ENCODE measurements at regions not wholly inside any gene's neighbourhood (a gene's known extent, or its start where the extent isn't known, plus 50 kb on each side); places are given as distances from the start of the nearest gene placed in this dataset.
A peak's percentile ranks its signal among the peaks of the same experiment; 100 is the strongest.

GRCh38 chr3:31180274-31180673 lies 285.8 kb upstream of the GADL1 start:
- no peak for DNase-seq (ENCODE audit: low read depth)
- TF ChIP-seq, protein P1, sequence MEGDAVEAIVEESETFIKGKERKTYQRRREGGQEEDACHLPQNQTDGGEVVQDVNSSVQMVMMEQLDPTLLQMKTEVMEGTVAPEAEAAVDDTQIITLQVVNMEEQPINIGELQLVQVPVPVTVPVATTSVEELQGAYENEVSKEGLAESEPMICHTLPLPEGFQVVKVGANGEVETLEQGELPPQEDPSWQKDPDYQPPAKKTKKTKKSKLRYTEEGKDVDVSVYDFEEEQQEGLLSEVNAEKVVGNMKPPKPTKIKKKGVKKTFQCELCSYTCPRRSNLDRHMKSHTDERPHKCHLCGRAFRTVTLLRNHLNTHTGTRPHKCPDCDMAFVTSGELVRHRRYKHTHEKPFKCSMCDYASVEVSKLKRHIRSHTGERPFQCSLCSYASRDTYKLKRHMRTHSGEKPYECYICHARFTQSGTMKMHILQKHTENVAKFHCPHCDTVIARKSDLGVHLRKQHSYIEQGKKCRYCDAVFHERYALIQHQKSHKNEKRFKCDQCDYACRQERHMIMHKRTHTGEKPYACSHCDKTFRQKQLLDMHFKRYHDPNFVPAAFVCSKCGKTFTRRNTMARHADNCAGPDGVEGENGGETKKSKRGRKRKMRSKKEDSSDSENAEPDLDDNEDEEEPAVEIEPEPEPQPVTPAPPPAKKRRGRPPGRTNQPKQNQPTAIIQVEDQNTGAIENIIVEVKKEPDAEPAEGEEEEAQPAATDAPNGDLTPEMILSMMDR (IDR thresholded peaks at IDR 0.05; ENCODE audit: low read depth, low read length, missing control alignments): no peak
- in situ Hi-C loops (cut with HindIII; ENCODE audit: low sequenced_read_pairs): no loop called here
- no peak overlapping the region for H3K4me3 ChIP-seq (ENCODE audit: low read depth, low read length)

- no peak overlapping the region for H3K4me3 ChIP-seq (ENCODE audit: low read depth, low read length)
- TF ChIP-seq, protein P1 (IDR thresholded peaks at IDR 0.05; ENCODE audit: low read depth, low read length, missing control alignments): no peak
- no peak for DNase-seq (ENCODE audit: low read depth)
- in situ Hi-C loops (cut with HindIII; ENCODE audit: low sequenced_read_pairs): no loop called here
Measured at GRCh38 chr3:31181661-31182060, 287.2 kb upstream of the GADL1 start.

GRCh38 chr3:31182661-31183060 lies 288.2 kb upstream of the GADL1 start:
- no peak for DNase-seq (ENCODE audit: low read depth)
- in situ Hi-C loops (cut with HindIII; ENCODE audit: low sequenced_read_pairs): no loop called here
- TF ChIP-seq, protein P1 (IDR thresholded peaks at IDR 0.05; ENCODE audit: low read depth, low read length, missing control alignments): no peak
- no peak overlapping the region for H3K4me3 ChIP-seq (ENCODE audit: low read depth, low read length)

DNA sequence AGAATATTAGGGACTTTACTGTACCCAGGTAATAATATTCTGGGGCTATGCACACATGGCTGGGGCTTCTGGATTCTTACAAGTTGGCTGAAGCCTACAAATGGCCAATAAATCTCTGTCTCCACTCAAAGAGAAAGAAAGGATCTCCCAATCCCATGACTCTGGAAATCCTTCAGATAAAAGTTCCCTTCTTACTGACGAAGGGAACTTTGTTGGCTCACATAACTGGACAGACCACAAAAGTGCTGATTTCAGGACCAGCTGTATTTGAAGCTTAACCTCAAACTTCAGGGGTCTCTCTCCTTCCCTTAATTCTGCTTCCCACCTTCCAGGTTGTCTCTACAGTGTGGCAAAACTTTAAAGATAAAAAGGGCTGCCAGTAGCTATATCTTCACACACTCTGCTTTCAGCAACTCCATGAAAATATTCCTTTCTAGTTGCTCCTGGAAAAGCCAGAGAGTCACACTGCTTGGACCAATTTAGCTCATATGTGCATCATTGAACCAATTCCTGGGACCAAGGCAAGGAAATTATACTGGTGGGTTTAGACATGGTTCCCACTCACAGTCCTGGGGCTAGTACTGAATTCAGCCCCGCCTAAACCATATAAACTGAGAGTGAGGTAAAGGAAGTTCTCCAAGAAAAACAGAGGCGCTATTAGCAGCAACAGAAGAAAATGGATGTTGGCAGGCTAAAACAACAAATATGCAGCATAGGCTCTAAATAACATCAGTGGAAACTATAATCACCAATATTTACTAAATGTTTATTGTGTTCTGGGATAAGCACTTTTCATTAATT lies 290.0 kb upstream of the GADL1 start:
- in situ Hi-C loops (cut with HindIII; ENCODE audit: low sequenced_read_pairs): no loop called here
- TF ChIP-seq, protein P1 (IDR thresholded peaks at IDR 0.05; ENCODE audit: low read depth, low read length, missing control alignments): no peak
- DNase-seq (ENCODE audit: low read depth): peak; percentile 19

GRCh38 chr3:31185062-31185357 lies 290.5 kb upstream of the GADL1 start:
- no peak overlapping the region for H3K4me3 ChIP-seq (ENCODE audit: low read depth, low read length)
- DNase-seq (ENCODE audit: low read depth): no peak
- TF ChIP-seq, protein P1 (IDR thresholded peaks at IDR 0.05; ENCODE audit: low read depth, low read length, missing control alignments): no peak
- in situ Hi-C loops (cut with HindIII; ENCODE audit: low sequenced_read_pairs): no loop called here

More for the DNA sequence above, 290.0 kb upstream of the GADL1 start:
- no peak overlapping the region for H3K4me3 ChIP-seq (ENCODE audit: low read depth, low read length)

GRCh38 chr3:31186041-31186440 lies 291.6 kb upstream of the GADL1 start:
- TF ChIP-seq, protein P1 (IDR thresholded peaks at IDR 0.05; ENCODE audit: low read depth, low read length, missing control alignments): no peak
- in situ Hi-C loops (cut with HindIII; ENCODE audit: low sequenced_read_pairs): no loop called here
- DNase-seq (ENCODE audit: low read depth): no peak
- H3K4me3 ChIP-seq (ENCODE audit: low read depth, low read length): no peak overlapping the region

Measured in astrocyte of the cerebellum (primary cell).